ENCODE measurements at regions not wholly inside any gene's neighbourhood (a gene's known extent, or its start where the extent isn't known, plus 50 kb on each side); places are given as distances from the start of the nearest gene placed in this dataset.

DNA sequence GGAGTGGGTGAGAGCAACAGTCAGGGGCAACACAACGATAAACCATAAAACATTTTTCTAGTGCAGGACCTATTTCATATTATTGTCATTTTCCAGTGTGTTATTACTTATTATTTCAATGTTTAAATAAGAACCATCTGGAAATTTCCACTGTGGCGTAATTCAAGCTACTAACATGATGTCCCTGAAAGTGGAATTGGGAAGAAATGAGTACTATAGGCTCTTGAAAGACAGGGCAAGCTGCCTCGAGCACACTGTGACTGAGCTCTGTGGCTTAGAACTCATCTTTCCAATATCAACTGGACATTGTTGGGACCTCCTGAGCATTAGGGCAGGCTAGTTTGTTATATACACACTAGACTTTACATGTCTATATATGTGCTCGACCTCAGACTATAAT, 182.9 kb upstream of the RIOK2 start:
- H3K27ac ChIP-seq (ENCODE audit: low read depth in 1 of 3, low read length in 2 of 3): no peak overlapping the region
- no peak overlapping the region for H3K4me3 ChIP-seq (ENCODE audit: low read depth in 1 of 3, low read length in 3 of 3)
- no peaks in the 10 kb centered on the region for H3K27me3 ChIP-seq (ENCODE audit: control insufficient read depth in 3 of 3, insufficient read depth in 3 of 3, low read length in 3 of 3)
- FAIRE-seq (no peak), DNase-seq (no peak)
- H3K9me3 ChIP-seq (ENCODE audit: control insufficient read depth in 2 of 2, insufficient read depth in 1 of 2, low read depth in 1 of 2, low read length in 1 of 2): no peaks in the 10 kb centered on the region
- WGBS, 3 donors: 67 to 85% (median 75%) methylated on average over 4 of the region's 4 CpGs
- H3K4me1 ChIP-seq (ENCODE audit: control insufficient read depth in 3 of 3, insufficient read depth in 2 of 3, low read depth in 1 of 3, low read length in 2 of 3): no peaks in the 10 kb centered on the region
- H3K36me3 ChIP-seq (ENCODE audit: control insufficient read depth in 3 of 3, insufficient read depth in 2 of 3, low read depth in 1 of 3, low read length in 3 of 3): no peaks in the 10 kb centered on the region

DNA sequence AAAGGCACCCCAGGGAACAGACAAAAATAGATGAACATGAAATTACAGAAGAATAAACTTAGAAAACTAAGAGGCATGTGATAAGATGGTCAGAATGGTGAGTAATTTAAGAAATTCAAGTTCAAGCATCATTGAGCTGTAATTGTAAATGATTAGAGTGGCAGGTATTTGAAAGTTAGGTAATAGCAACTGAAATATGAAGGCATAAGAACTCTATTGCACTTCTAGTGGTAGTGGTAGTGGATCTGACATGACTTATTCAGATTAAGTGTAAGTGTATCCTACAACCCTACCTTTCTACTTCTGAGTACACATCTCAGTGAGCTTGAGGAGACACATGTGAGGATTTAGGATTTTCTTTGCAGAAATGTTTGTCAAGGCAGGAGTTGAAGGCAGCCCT, 192.9 kb upstream of the RIOK2 start:
- Histone ChIP-seq H3K4me1 (ENCODE audit: control insufficient read depth in 3 of 3, insufficient read depth in 2 of 3, low read depth in 1 of 3, low read length in 2 of 3) (no peaks in the 10 kb centered on the region), H3K36me3 (ENCODE audit: control insufficient read depth in 3 of 3, insufficient read depth in 2 of 3, low read depth in 1 of 3, low read length in 3 of 3) (no peaks in the 10 kb centered on the region)

GRCh38 chr5:97377582-97377981, 194.5 kb upstream of the RIOK2 start:
- Histone ChIP-seq H3K4me3 (ENCODE audit: low read depth in 1 of 3, low read length in 3 of 3) (no peak overlapping the region), H3K9me3 (ENCODE audit: control insufficient read depth in 2 of 2, insufficient read depth in 1 of 2, low read depth in 1 of 2, low read length in 1 of 2) (no peaks in the 10 kb centered on the region), H3K4me1 (ENCODE audit: control insufficient read depth in 3 of 3, insufficient read depth in 2 of 3, low read depth in 1 of 3, low read length in 2 of 3) (no peaks in the 10 kb centered on the region), H3K27me3 (ENCODE audit: control insufficient read depth in 3 of 3, insufficient read depth in 3 of 3, low read length in 3 of 3) (no peaks in the 10 kb centered on the region), H3K36me3 (ENCODE audit: control insufficient read depth in 3 of 3, insufficient read depth in 2 of 3, low read depth in 1 of 3, low read length in 3 of 3) (no peaks in the 10 kb centered on the region), H3K27ac (ENCODE audit: low read depth in 1 of 3, low read length in 2 of 3) (no peak overlapping the region)
- WGBS, 3 donors: 69 to 87% (median 77%) methylated on average over 1 of the region's 1 CpG
- DNase-seq (no peak), FAIRE-seq (no peak)

More for the DNA sequence above, 192.9 kb upstream of the RIOK2 start:
- H3K27me3 ChIP-seq (ENCODE audit: control insufficient read depth in 3 of 3, insufficient read depth in 3 of 3, low read length in 3 of 3): no peaks in the 10 kb centered on the region
- DNase-seq: no peak
- no peaks in the 10 kb centered on the region for H3K9me3 ChIP-seq (ENCODE audit: control insufficient read depth in 2 of 2, insufficient read depth in 1 of 2, low read depth in 1 of 2, low read length in 1 of 2)
- no peak overlapping the region for H3K27ac ChIP-seq (ENCODE audit: low read depth in 1 of 3, low read length in 2 of 3)
- no peak for FAIRE-seq
- H3K4me3 ChIP-seq (ENCODE audit: low read depth in 1 of 3, low read length in 3 of 3): no peak overlapping the region

DNA sequence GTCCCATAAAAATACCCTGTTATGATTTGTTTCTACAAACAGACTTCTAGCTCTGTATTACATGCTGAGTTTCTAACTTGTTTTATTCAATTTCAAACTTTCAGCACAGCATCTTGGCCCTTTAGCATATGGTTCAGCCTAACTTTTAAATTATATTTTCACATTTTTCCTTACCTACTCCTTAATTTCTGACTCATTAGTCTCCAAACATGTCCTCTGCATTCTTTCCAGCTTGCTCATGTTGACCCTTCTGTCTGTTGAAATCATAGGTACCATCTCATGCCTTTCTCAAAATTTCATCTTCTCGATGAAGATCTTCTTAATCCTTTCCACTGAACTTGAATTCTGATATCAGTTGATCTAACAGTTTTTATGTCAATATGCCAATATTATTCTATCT, 200.9 kb upstream of the RIOK2 start:
- no peak overlapping the region for H3K27ac ChIP-seq (ENCODE audit: low read depth in 1 of 3, low read length in 2 of 3)
- H3K9me3 ChIP-seq (ENCODE audit: control insufficient read depth in 2 of 2, insufficient read depth in 1 of 2, low read depth in 1 of 2, low read length in 1 of 2): no peaks in the 10 kb centered on the region
- H3K36me3 ChIP-seq (ENCODE audit: control insufficient read depth in 3 of 3, insufficient read depth in 2 of 3, low read depth in 1 of 3, low read length in 3 of 3): no peaks in the 10 kb centered on the region
- H3K4me1 ChIP-seq (ENCODE audit: control insufficient read depth in 3 of 3, insufficient read depth in 2 of 3, low read depth in 1 of 3, low read length in 2 of 3): no peaks in the 10 kb centered on the region
- DNase-seq (no peak), FAIRE-seq (no peak)
- WGBS, 3 donors: 89 to 98% (median 92%) methylated on average over 1 of the region's 1 CpG
- no peaks in the 10 kb centered on the region for H3K27me3 ChIP-seq (ENCODE audit: control insufficient read depth in 3 of 3, insufficient read depth in 3 of 3, low read length in 3 of 3)
- H3K4me3 ChIP-seq (ENCODE audit: low read depth in 1 of 3, low read length in 3 of 3): no peak overlapping the region

- Histone ChIP-seq H3K4me3 (ENCODE audit: low read depth in 1 of 3, low read length in 3 of 3) (no peak overlapping the region), H3K27ac (ENCODE audit: low read depth in 1 of 3, low read length in 2 of 3) (no peak overlapping the region), H3K36me3 (ENCODE audit: control insufficient read depth in 3 of 3, insufficient read depth in 2 of 3, low read depth in 1 of 3, low read length in 3 of 3) (no peaks in the 10 kb centered on the region), H3K4me1 (ENCODE audit: control insufficient read depth in 3 of 3, insufficient read depth in 2 of 3, low read depth in 1 of 3, low read length in 2 of 3) (no peaks in the 10 kb centered on the region), H3K9me3 (ENCODE audit: control insufficient read depth in 2 of 2, insufficient read depth in 1 of 2, low read depth in 1 of 2, low read length in 1 of 2) (peaks cover 0 to 3% of the 10 kb centered on the region in 2 donors), H3K27me3 (ENCODE audit: control insufficient read depth in 3 of 3, insufficient read depth in 3 of 3, low read length in 3 of 3) (no peaks in the 10 kb centered on the region)
- FAIRE-seq: no peak
- 87 to 93% (median 87%) methylated on average over 2 of the region's 2 CpGs for WGBS, 3 donors
- no peak for DNase-seq
Measured at GRCh38 chr5:97388794-97389193, 205.7 kb upstream of the RIOK2 start.

DNA sequence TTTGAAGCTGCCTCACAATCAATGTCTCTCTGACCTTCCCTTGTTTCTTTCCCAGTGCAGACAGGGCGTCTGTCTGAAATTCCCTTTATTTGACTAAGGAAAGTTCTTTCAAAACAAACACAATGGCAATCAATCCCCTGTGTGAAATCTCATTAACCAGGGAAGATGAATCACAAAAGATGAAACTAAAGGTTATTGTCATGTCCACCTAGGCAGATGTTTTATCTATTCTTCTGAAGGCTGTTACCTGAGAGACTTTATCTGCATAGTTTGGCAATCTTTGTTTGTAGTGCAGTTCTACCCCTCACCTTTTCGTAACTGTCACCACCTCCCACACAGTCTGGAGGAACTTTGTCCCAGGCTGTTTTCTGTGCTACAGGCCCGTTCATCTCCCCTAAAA, 217.5 kb upstream of the RIOK2 start:
- no peak for FAIRE-seq
- WGBS, 3 donors: 17 to 50% (median 36%) methylated on average over 3 of the region's 3 CpGs
- no peaks in the 10 kb centered on the region for H3K4me1 ChIP-seq (ENCODE audit: control insufficient read depth in 3 of 3, insufficient read depth in 2 of 3, low read depth in 1 of 3, low read length in 2 of 3)
- no peak for DNase-seq
- no peaks in the 10 kb centered on the region for H3K27me3 ChIP-seq (ENCODE audit: control insufficient read depth in 3 of 3, insufficient read depth in 3 of 3, low read length in 3 of 3)
- H3K27ac ChIP-seq (ENCODE audit: low read depth in 1 of 3, low read length in 2 of 3): no peak overlapping the region
- H3K36me3 ChIP-seq (ENCODE audit: control insufficient read depth in 3 of 3, insufficient read depth in 2 of 3, low read depth in 1 of 3, low read length in 3 of 3): no peaks in the 10 kb centered on the region
- no peaks in the 10 kb centered on the region for H3K9me3 ChIP-seq (ENCODE audit: control insufficient read depth in 2 of 2, insufficient read depth in 1 of 2, low read depth in 1 of 2, low read length in 1 of 2)
- H3K4me3 ChIP-seq (ENCODE audit: low read depth in 1 of 3, low read length in 3 of 3): no peak overlapping the region

DNA sequence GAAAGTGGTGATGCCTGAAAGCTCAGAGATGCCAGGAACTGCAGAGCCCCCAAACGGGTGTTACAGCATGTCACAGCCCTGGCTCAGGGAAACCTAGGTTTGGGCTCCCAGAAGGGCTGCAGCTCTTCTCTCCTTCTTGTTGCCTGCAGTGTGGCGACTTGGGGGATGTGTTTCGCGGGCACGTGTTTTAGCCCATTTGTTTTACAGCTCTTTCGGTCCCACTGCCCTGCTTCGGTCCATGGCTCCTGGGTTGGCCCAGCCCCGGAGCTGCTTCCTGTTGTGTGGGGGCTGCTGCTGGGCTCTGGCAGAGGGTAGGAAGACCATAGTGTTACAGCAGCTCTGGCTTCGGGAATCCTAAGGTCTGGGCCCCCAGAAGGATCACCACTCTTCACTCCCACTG, 222.9 kb upstream of the RIOK2 start:
- H3K9me3 ChIP-seq (ENCODE audit: control insufficient read depth in 2 of 2, insufficient read depth in 1 of 2, low read depth in 1 of 2, low read length in 1 of 2): no peaks in the 10 kb centered on the region
- no peaks in the 10 kb centered on the region for H3K4me1 ChIP-seq (ENCODE audit: control insufficient read depth in 3 of 3, insufficient read depth in 2 of 3, low read depth in 1 of 3, low read length in 2 of 3)
- no peak overlapping the region for H3K4me3 ChIP-seq (ENCODE audit: low read depth in 1 of 3, low read length in 3 of 3)
- WGBS, 3 donors: 93 to 96% (median 95%) methylated on average over 9 of the region's 9 CpGs
- no peak for FAIRE-seq
- no peaks in the 10 kb centered on the region for H3K27me3 ChIP-seq (ENCODE audit: control insufficient read depth in 3 of 3, insufficient read depth in 3 of 3, low read length in 3 of 3)
- DNase-seq: no peak
- no peak overlapping the region for H3K27ac ChIP-seq (ENCODE audit: low read depth in 1 of 3, low read length in 2 of 3)
- H3K36me3 ChIP-seq (ENCODE audit: control insufficient read depth in 3 of 3, insufficient read depth in 2 of 3, low read depth in 1 of 3, low read length in 3 of 3): no peaks in the 10 kb centered on the region

- Histone ChIP-seq H3K4me1 (ENCODE audit: control insufficient read depth in 3 of 3, insufficient read depth in 2 of 3, low read depth in 1 of 3, low read length in 2 of 3) (no peaks in the 10 kb centered on the region), H3K36me3 (ENCODE audit: control insufficient read depth in 3 of 3, insufficient read depth in 2 of 3, low read depth in 1 of 3, low read length in 3 of 3) (no peaks in the 10 kb centered on the region), H3K4me3 (ENCODE audit: low read depth in 1 of 3, low read length in 3 of 3) (no peak overlapping the region), H3K9me3 (ENCODE audit: control insufficient read depth in 2 of 2, insufficient read depth in 1 of 2, low read depth in 1 of 2, low read length in 1 of 2) (no peaks in the 10 kb centered on the region), H3K27me3 (ENCODE audit: control insufficient read depth in 3 of 3, insufficient read depth in 3 of 3, low read length in 3 of 3) (no peaks in the 10 kb centered on the region), H3K27ac (ENCODE audit: low read depth in 1 of 3, low read length in 2 of 3) (no peak overlapping the region)
- DNase-seq: no peak
- 92 to 96% (median 96%) methylated on average over 38 to 42 of the region's 42 CpGs for WGBS, 3 donors
- no peak for FAIRE-seq
Measured at GRCh38 chr5:97406946-97407676, 224.1 kb upstream of the RIOK2 start.

DNA sequence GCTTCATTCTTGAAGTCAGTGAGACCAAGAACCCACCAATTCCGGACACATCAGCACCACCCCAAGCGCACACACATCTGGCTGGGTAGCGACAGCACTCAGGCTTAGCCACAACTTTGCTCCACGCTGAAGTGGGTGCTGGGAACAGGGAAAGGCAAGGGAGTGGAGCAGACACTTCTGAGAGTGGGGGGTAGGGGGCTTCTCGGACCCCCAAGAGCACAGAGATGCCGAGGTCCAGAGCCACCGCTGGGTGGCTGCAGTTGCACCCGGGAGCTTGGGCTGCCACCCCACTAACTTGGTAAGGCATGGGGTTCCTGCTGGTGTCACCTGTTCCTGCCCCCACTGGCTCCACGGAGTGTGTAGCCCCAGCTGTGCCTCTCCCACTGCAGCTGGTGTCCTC, 225.3 kb upstream of the RIOK2 start:
- Histone ChIP-seq H3K4me1 (ENCODE audit: control insufficient read depth in 3 of 3, insufficient read depth in 2 of 3, low read depth in 1 of 3, low read length in 2 of 3) (no peaks in the 10 kb centered on the region), H3K4me3 (ENCODE audit: low read depth in 1 of 3, low read length in 3 of 3) (no peak overlapping the region), H3K27me3 (ENCODE audit: control insufficient read depth in 3 of 3, insufficient read depth in 3 of 3, low read length in 3 of 3) (no peaks in the 10 kb centered on the region), H3K36me3 (ENCODE audit: control insufficient read depth in 3 of 3, insufficient read depth in 2 of 3, low read depth in 1 of 3, low read length in 3 of 3) (no peaks in the 10 kb centered on the region), H3K27ac (ENCODE audit: low read depth in 1 of 3, low read length in 2 of 3) (no peak overlapping the region), H3K9me3 (ENCODE audit: control insufficient read depth in 2 of 2, insufficient read depth in 1 of 2, low read depth in 1 of 2, low read length in 1 of 2) (no peaks in the 10 kb centered on the region)
- 77 to 81% (median 80%) methylated on average over 9 of the region's 9 CpGs for WGBS, 3 donors
- DNase-seq (no peak), FAIRE-seq (no peak)
